ENCODE measurements at regions not wholly inside any gene's neighbourhood (a gene's known extent, or its start where the extent isn't known, plus 50 kb on each side); places are given as distances from the start of the nearest gene placed in this dataset.

DNA sequence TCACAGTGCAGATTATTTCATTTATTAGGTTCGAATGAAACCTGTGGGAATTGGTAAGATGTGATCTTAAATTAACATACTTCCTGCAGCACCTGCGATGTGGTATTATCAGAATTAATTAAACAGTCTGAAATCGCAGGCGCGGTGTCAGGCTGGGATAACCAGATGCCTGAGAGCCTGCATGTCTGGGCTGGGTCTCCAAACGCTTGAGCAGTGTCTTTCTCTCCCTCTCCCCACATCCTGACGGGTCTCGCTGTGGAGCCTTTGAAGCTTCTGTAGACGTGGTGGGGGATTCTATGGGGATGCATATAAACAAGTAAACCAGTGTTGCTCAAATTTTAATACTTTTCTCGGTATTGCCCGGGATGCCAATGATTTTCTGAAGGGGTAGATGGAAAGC is 366.2 kb upstream of the SPRED2 start:
- no peak overlapping the region for H3K27ac ChIP-seq
- TF ChIP-seq, protein P1, sequence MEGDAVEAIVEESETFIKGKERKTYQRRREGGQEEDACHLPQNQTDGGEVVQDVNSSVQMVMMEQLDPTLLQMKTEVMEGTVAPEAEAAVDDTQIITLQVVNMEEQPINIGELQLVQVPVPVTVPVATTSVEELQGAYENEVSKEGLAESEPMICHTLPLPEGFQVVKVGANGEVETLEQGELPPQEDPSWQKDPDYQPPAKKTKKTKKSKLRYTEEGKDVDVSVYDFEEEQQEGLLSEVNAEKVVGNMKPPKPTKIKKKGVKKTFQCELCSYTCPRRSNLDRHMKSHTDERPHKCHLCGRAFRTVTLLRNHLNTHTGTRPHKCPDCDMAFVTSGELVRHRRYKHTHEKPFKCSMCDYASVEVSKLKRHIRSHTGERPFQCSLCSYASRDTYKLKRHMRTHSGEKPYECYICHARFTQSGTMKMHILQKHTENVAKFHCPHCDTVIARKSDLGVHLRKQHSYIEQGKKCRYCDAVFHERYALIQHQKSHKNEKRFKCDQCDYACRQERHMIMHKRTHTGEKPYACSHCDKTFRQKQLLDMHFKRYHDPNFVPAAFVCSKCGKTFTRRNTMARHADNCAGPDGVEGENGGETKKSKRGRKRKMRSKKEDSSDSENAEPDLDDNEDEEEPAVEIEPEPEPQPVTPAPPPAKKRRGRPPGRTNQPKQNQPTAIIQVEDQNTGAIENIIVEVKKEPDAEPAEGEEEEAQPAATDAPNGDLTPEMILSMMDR (IDR thresholded peaks at IDR 0.05) = no peak

DNA sequence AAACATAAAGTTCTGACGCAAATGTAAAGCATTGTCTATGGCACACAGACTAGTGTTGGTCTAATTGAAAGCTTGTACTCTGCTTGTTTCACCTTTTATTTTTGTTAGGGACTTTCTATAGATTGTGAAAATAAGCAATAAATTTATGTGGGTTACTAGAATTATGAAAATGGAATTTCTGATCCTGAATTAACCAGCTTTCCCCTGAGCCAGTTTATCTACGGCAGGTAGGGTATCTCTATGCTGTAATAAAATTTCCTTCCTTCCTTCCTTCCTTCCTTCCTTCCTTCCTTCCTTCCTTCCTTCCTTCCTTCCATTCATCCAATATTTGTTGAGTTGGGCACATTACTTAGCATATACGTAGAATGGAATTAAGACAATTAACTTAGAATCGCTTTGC is 362.6 kb upstream of the SPRED2 start:
- TF ChIP-seq ZFX (IDR thresholded peaks at IDR 0.05; ENCODE audit: borderline replicate concordance) = no peak
- TF ChIP-seq, protein P1 (IDR thresholded peaks at IDR 0.05) = no peak
- H3K27ac ChIP-seq = no peak overlapping the region

DNA sequence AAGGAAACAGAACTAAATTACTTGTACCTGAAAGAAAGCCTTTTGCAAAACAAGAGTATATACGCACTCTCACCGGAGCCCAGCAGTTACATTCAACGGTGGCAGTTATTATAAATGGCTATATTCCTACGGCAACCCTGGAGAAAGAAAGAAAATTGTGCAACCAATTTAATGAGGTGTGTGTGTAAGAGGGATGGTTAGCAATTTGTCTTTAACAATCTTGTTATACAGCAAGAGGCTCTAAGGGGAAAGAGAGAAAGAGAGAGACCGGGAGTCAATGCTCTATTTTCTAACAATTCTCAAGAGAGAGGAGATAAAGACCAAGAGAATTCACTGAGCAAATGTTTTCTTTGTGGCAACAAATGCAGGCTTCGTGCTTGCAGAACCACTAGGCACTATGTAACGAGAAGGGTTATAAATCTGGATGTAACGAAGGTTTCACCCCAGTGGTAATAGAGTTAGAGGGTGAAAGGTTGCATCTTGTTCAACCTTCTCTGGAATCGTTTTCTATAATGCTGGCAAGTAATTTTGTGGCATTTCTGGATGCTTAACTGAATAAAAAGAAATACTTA is 359.1 kb upstream of the SPRED2 start:
- no peak overlapping the region for H3K27ac ChIP-seq
- TF ChIP-seq ZFX (IDR thresholded peaks at IDR 0.05; ENCODE audit: borderline replicate concordance) = no peak
- TF ChIP-seq, protein P1 (IDR thresholded peaks at IDR 0.05) = no peak

DNA sequence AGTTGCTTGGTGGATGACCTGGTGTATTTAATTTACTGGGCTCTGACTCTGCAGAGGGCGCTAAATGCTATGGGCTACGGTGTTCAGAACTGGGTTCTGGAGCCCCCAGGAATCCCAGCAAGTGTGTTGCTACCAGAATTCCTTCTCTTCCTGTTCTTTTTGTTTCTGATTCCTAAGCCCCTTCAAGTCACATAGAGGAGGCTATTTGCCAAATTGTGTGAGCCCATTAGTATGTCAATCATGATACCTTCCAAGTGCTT is 358.2 kb upstream of the SPRED2 start:
- no peak for TF ChIP-seq ZFX (IDR thresholded peaks at IDR 0.05; ENCODE audit: borderline replicate concordance)
- TF ChIP-seq, protein P1 (IDR thresholded peaks at IDR 0.05) = no peak
- H3K27ac ChIP-seq = no peak overlapping the region

DNA sequence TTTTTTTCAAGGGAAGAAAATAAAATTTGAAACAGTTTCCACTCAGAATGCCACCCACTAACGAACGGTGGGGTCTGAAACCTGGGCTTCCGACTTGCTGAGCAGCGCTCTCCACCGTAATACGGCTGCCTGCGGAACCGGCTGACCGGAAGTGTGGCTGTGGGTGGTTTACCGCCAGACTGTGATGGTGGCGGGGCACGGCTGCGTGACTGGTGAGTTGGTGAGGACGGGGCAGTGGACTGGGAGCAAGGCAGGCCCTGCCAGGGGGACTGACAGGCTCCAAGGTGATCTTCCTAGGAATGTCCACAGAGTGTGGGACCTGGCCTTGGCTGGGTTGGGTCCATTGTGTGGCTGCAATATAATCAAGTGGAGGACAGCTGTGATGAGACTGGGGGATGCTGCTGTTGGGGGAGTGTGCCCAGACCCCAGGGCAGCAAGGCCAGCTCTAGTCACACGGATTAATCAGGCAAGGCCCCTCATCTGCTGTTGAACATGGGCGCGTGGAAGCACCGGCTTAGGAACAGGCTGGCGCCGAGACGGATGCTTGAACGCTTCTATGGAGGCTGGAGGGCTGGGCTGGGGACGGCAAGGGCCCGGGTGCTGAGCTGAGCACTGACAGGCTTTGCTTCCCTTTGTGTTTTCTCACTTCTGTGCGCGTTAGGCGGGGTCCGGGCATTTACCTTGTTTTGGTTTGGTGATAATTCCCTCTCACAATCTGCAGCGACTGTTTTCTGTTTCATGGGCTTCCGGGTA is 357.7 kb upstream of the SPRED2 start:
- no peak overlapping the region for H3K27ac ChIP-seq
- TF ChIP-seq, protein P1 (IDR thresholded peaks at IDR 0.05) = no peak
- TF ChIP-seq ZFX (IDR thresholded peaks at IDR 0.05; ENCODE audit: borderline replicate concordance) = no peak

DNA sequence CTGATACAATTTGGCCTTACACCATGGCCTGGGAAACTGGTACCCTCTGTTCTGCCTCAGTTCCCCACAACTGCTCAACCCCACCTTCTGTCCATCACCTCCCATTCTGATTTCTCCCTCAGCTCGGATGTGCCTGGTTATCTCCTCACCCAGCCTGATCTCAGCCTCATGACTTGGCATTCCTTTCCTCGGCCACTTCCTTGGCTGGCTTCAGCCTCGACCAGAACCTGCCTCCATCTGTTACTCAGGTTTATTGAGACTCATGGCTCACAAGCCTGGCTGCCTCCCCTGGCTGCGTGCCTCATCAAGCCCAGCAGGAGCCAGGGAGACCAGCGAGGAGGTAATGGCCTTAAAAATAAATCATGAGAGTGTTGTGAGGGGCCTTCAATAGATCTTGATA is 356.2 kb upstream of the SPRED2 start:
- no peak overlapping the region for H3K27ac ChIP-seq
- TF ChIP-seq, protein P1 (IDR thresholded peaks at IDR 0.05) = no peak

DNA sequence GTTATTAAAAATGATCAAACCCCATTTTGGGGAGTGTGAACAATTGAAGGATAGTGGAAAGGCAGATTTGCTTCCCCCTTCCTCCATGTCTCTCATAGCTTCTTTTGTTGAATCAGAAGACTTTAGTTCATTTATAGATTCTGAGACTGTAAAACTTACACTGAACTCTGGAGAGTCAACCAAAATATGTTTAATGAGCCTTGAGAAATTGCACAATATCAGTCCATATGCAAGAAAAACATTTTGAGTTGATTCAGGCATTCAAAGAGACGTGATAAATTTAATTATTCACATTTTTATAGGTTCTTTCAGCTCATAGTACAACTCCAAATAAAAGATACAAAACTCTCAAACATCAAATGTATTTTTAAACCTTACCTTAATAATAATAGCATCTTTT is 354.4 kb upstream of the SPRED2 start:
- H3K27ac ChIP-seq = no peak overlapping the region
- TF ChIP-seq ZFX (IDR thresholded peaks at IDR 0.05; ENCODE audit: borderline replicate concordance) = no peak
- TF ChIP-seq, protein P1 (IDR thresholded peaks at IDR 0.05) = no peak
